GM19455 (cell line): ENCODE measurements at regions not wholly inside any gene's neighbourhood (a gene's known extent, or its start where the extent isn't known, plus 50 kb on each side); places are given as distances from the start of the nearest gene placed in this dataset.
"Not testable (repeated sequence)": the region's sequence is repeated elsewhere in the genome, so short reads cannot be mapped to it uniquely, and the experiment has no call there.

Source experiments
- ATAC-seq: cut with Tn5 transposase; IDR thresholded peaks from one replicate; pipeline ENCODE4 v1.9.1; 2021; ENCODE audit not compliant: unreplicated experiment

DNA sequence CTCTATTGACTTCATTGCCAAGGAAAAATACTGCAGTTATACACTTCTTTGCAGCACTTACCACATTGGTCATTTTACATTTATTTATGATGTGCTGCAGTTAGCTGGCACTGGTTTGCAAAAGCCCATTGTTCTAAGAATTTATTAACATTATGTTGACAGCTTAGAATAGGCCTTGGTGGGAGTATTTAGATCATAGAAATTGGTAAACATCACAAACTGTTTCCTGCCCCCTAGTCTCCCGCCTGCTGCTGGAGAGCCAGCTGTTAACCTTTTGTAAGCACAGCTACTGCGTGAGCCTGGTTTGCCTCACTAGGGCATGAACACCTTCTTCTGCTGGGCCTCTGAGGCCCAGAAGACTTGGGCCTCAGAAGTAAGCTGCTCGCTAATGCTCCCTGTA lies 651.4 kb upstream of the GOT2 start:
- ATAC-seq: no peak

GRCh38 chr16:59373632-59374031 lies 639.5 kb upstream of the GOT2 start:
- ATAC-seq: no peak

DNA sequence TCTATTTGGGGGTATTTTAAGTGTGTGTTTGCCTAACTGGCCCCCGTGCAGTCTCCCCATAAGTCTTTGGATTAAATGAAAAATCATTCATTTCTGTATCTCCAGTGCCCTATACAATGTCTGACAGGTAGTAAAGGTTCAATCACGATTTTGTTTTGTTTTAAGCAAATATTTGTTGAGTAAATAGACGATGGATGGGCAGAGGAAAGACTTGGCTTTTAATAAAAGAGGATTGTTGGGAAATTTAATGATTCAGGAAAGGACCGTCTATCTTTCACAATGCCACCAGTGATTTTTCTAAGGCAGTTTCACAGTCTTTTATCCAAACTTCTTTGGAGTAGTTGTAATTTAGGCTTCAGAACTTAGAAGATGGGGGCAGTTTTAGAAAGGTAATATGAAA lies 636.6 kb upstream of the GOT2 start:
- ATAC-seq: no peak

DNA sequence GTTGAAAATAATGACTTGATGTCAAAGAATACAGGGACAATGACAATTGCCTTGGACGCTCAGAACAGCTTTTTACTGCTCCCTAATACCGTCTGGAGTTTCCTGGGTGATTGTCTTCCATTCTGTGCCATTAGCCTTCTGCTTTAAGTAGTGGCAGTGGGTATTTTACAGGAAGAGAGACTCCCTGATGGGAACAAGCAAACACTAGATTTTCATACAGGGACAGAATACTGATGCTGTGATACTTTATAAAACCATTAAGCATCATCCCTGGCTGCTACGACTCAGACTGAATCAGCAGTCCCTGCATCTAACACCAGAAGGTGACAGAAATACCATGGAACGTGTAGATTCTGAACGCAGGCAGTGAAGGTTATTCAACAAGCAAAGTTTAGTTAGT lies 635.4 kb upstream of the GOT2 start:
- ATAC-seq: no peak

DNA sequence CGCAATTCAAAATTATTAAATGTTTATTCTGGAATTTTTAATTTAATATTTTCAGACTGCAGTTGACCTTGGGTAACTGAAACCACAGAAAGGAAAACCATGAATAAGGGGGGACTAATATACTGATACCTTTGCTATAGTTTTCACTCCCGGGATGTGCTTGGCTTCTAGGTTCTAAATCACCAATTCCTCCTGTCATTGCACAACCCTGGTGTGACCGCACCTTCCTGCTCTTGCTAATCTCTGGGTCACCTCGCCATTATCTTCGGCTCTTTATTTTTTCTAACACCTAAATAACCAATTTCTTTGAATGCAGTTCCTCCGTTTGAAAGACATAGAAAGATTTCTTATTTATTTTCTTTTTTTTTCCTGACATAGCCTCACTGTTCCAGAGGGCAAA lies 634.5 kb upstream of the GOT2 start:
- ATAC-seq: no peak

DNA sequence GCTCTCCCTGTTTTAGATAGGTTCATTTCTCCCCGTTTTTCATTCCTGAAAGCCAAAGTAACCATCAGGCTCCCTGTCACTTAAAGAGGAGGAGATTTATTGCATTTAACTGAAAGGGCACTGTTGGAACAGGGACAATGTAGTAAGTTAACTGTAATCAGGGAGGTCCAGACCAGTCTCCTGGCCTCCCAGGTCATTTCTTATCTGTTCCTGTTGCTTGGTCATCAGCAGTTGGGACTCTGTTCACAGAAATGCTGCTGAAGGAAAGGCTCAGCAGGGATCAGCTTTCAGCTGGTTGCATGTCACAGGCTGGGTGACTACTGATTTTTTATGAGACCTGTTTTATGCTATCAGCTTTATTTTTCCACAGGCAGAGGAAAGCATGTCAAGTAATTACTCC lies 622.6 kb upstream of the GOT2 start:
- no peak for ATAC-seq

GRCh38 chr16:59356144-59356543 lies 622.0 kb upstream of the GOT2 start:
- no peak for ATAC-seq

DNA sequence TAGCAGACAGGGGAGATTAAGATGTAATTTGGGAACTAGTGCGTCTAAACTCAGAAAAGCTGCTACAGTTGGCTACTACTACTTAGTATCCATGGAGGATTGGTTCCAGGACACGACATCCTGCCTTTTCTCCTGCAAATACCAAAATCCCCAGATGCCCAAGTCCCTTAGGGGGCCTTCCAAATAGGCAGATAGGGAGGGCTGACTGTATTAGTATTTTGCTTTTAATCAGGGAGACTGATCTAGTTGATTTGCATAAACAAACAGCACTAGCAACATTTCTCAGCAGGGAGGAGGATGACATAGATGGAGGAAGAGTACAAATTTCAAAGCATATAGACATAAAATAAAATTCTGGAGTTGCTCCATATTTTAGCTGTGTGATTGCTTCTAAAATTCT lies 621.6 kb upstream of the GOT2 start:
- no peak for ATAC-seq

GRCh38 chr16:59351305-59351903 lies 617.3 kb upstream of the GOT2 start:
- no peak for ATAC-seq

GRCh38 chr16:59350670-59351069 lies 616.6 kb upstream of the GOT2 start:
- no peak for ATAC-seq

DNA sequence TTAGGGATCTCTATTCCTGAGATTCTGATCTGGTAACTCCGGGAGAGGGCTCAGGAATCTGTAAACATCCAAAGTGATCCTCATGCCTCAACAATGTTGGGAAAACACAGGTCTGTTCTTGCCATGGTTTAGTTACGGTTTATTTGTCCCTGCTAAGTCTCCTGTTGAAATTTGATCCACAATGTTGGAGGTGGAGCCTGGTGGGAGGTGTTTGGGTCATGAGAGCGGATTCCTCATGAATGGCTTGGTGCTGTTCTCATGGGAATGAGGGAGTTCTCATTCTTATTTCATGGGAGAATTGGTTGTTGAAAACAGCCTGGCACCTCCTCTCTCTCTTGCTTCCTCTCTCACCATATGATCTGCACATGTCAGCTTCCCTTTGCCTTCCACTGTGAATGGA lies 608.6 kb upstream of the GOT2 start:
- no peak for ATAC-seq

- no peak for ATAC-seq
Observed at GRCh38 chr16:59341368-59341767, 607.3 kb upstream of the GOT2 start.

DNA sequence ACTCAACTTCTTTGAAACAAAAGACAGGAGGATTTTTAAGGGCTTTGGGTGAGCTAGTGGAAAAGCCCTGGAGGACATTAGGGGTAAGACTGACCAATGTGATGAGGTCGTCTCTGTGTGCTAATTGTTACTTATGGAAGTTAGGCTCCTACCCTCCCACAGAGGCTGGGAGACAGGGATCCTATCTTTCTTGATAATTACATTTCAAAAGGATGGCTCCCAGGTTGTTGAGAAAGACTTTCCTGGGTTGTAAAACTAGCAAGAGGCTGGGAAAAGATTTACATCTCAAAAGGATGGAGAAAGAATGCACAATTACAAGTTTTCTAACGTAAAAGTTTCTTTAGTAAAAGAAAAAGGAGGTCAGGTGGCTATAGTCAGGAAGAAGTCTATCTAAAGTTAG lies 605.8 kb upstream of the GOT2 start:
- ATAC-seq: no peak

DNA sequence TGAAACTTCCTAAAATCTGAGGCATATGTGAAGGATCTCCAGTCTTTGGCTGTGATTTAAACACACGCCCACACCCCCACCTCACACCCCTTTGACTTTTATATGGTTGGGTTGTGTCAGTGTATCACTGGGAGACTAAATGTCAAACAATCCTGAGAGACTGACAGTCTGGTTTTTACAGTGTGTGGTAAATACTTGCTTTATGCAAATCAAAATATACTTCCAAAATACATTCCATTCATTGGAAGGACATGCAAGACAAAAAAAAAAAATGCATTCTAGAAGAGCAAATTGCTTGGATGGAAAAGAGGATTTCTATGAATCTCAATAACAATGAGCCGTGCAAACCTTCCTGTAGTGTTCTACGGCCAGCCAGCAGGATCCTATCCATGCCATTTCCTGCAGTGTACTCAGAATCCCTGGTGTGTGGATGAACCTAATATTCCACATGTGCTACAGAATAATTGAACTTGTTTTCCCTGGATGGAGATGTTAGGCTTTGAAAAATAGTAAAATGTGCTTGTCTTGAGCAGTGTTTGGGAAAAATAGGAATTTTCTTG lies 602.1 kb upstream of the GOT2 start:
- ATAC-seq: no peak

- not testable (repeated sequence) for ATAC-seq
Observed at GRCh38 chr16:59331708-59332107, 597.6 kb upstream of the GOT2 start.

DNA sequence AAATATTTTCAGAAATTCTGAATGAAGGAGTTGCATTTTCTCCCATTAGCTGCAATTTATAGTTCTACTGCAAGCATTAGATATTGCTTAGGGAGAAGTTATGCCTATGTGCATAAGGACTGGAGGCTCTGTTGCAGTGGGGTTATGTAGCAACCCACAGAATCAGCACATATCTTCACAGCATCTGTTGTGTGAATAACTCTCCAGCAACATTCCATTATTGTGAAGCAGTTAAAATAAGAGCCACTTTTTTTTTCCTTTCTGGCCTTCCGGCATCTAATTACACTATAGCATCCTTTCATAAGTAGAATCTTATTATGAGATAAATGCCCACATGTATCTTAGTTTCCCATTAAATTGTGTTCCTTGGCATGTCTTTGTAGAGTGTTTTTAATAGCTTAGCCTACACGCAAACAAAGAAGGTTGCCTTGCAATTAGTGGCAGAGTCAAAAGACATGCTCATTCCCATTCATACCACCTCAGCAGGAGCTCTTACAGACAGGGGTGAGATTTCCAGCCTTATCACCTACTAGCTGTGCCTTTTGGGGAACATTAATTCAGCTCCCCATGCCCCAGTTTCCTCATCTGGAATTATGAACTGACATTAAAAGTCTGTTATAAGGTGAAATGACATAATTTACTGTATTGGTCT lies 596.0 kb upstream of the GOT2 start:
- no peak for ATAC-seq

DNA sequence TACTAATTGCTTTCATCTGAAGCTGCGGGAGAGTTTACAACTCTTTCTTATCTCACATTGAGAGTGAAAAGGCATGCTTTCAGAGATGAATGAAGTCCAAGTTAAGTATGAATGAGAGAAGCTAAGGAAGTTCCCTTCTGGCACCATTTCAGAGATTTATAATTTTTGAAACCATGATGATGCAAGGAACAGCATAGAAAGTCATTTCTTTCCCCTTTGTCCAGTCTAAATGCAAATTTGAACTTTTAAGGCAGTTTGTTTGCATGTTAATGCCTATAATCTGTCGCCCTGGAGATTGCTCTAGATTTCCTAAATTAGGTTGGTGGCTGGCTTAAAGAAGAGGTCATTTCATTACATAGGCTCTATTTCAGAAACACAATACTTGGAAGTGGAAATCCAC lies 594.8 kb upstream of the GOT2 start:
- no peak for ATAC-seq

DNA sequence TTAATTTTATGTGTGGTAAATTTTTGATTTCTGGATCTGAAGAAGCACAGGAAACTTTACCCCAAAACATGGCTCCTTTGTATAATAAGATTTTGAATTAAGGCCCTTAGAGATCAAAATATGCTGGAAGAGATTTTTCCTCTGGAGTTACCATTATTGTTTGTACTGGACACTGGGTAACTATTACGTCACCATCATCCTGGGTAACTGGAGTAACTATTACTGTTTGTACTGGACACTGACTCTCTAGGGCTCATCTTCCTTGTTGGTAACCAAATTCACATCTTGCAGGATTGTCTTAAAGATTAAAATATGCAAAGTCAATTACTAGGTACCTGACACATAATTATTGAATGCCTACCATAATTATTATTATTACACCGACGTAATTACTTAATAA lies 593.8 kb upstream of the GOT2 start:
- no peak for ATAC-seq

- no peak for ATAC-seq
Observed at GRCh38 chr16:59326955-59327354, 592.8 kb upstream of the GOT2 start.

DNA sequence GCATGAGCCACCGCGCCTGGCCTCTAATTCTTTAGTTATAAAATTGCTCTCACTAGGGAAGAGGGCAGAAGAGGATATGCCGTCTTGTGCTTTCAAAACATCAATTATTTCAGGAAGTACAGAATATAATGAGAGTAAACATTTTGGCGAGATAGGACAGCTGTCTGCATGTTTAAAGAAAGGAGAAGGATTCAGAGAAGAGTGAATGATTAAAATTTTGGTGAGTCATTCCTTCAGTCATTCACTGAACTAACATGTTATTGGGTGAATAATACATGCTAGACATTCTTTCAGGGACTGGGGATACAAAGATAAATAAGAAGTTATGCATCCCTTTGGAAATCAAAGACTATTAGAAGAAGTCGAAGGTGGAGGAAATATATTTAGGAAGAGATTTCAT lies 590.3 kb upstream of the GOT2 start:
- ATAC-seq: no peak

- ATAC-seq: no peak
Observed at GRCh38 chr16:59320657-59321056, 586.5 kb upstream of the GOT2 start.

- ATAC-seq: no peak
Observed at GRCh38 chr16:59319871-59320270, 585.8 kb upstream of the GOT2 start.

DNA sequence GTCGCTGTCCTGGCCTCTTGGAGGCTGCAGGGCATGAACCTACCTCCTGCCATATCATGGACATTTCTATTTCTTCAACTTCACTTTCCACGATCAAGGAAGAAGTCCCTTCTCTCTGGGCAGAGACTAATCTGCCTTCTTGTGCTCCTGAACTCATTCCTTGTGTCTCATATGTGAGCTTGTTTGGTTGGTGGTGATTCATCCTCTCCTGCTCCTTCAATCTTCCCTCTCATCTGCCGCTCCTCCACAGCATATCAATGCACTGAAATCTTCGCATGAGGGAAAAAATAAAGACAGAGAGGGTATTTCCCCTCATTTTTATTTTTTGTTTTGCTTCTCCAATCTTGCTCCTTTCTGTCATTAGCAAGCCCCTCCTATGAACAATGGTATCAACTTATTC lies 571.7 kb upstream of the GOT2 start:
- no peak for ATAC-seq
